ENCODE measurements at regions not wholly inside any gene's neighbourhood (a gene's known extent, or its start where the extent isn't known, plus 50 kb on each side); places are given as distances from the start of the nearest gene placed in this dataset.

DNA sequence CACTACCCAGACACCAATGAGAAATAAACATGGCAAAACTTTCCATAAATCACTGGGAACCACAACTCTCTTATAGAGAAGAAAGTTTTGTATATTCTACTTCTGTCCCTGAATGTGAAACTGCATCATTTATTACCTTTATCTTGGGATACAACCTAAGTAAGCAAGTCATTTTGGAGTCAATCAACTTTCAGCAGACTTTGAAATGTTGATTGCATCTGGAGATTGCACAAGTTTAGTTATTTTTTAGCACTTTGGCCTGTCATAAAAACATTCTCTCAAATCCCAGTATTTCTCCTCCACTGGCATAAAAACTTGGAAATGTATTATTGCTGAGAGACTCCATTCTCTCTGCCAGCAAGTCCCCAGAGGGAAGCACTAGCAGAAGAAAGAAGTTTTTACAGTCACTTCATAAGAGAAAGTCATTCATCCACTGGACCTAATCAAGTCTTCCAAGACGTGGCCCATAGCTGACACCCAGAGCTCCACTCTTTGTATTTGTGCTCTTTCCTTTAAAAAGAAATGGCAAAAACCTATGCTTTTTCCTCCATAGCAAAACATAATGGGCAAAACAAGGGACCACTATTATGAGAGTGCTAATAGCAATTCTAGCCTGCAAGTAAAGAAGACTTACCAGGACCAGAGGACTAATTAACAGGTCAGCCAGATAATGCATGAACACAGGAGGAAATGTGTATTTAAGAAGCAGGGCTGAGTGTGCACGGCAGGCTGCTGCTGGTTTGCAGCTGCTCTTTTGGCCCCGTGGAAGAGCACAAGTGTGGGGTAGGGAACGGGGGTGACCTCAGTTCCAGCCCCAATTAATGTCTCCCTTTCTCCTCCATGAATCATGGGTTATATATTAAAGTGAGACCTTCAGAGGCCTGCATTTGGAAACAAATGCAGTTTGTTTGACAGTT is 171.5 kb downstream of the INO80D start:
- TF ChIP-seq CTCF (IDR thresholded peaks at IDR 0.05) (no peak), POLR2A (IDR thresholded peaks at IDR 0.05) (no peak)

All from uterus (tissue), 2 donors.